22Rv1 (cell line): ENCODE measurements at regions not wholly inside any gene's neighbourhood (a gene's known extent, or its start where the extent isn't known, plus 50 kb on each side); places are given as distances from the start of the nearest gene placed in this dataset.

ENCODE experiments used
- CTCF ChIP-seq: fragments of 450-650 bp; IDR thresholded peaks from 2 replicates; pipeline ENCODE4 v1.5.1; 2017; ENCODE audit warnings: mild to moderate bottlenecking
- ZFX ChIP-seq: fragments of 450-650 bp; IDR thresholded peaks from 2 replicates; pipeline ENCODE4 v1.6.1; 2017; ENCODE audit warnings: antibody characterized with exemption, borderline replicate concordance

- TF ChIP-seq CTCF (no peak), ZFX (no peak)
Measured at GRCh38 chr3:75235631-75236030, 428.5 kb upstream of the FRG2C start.
